ENCODE measurements at regions not wholly inside any gene's neighbourhood (a gene's known extent, or its start where the extent isn't known, plus 50 kb on each side); places are given as distances from the start of the nearest gene placed in this dataset.
A peak's percentile ranks its signal among the peaks of the same experiment; 100 is the strongest.

DNA sequence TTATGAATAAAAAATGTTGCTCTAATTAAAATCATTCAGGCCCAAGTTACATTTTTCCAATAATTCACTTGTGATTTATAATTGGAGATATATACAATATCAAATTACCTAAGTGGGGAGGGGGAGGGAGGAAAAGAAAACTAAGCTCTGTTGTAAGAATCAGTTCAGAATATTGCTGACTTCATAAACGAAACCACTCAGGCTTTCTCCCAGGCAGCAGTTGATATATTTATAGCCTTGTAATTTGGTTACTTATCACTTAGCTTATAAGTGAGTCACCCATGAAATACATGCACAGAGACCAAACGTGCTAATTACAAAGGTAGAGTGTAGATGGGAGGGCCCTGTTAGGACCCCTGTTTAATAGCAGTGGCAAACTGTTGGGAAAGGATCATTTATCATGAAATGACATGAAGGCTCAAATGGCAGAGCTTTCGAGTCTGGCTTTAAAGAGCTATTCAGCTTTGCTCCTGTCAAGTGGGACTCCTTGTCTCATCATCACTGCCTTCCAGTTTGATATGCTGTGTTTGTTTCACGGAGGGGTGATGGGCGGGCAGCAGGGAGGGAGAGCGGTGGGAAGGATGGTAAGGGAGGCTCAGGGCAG is 105.6 kb upstream of the PGRMC2 start (continued):
- TF ChIP-seq ZNF302 (tag by site-specific recombination; IDR thresholded peaks at IDR 0.05; ENCODE audit: low read depth): no peak
- TF ChIP-seq ZNF585B (tag by site-specific recombination; IDR thresholded peaks at IDR 0.05): no peak
- no peak for TF ChIP-seq RBAK (tag by site-specific recombination; IDR thresholded peaks at IDR 0.05)
- TF ChIP-seq ZNF16 (tag by site-specific recombination; IDR thresholded peaks at IDR 0.05; ENCODE audit: low read depth): no peak
- no peak for TF ChIP-seq ZNF362 (tag by site-specific recombination; IDR thresholded peaks at IDR 0.05)
- TF ChIP-seq ZNF548 (tag by site-specific recombination; IDR thresholded peaks at IDR 0.05): no peak
- TF ChIP-seq BCL11A (tag by site-specific recombination; IDR thresholded peaks at IDR 0.05; ENCODE audit: low read depth): peak; percentile 85; the same call in 1 of the 2 replicates
- TF ChIP-seq ZNF530 (tag by site-specific recombination; IDR thresholded peaks at IDR 0.05; ENCODE audit: low read depth): no peak
- no peak for TF ChIP-seq ZNF223 (tag by site-specific recombination; IDR thresholded peaks at IDR 0.05)
- TF ChIP-seq ZNF426 (tag by site-specific recombination; IDR thresholded peaks at IDR 0.05): no peak
- TF ChIP-seq ZNF391 (tag by site-specific recombination; IDR thresholded peaks at IDR 0.05; ENCODE audit: borderline replicate concordance, low read depth): 0 out of 2 replicates have a peak, but pooled peaks have one; percentile 30
- peak; percentile 91 for TF ChIP-seq ZNF366 (tag by site-specific recombination; conservative IDR thresholded peaks at IDR 0.05)
- TF ChIP-seq, protein P1, sequence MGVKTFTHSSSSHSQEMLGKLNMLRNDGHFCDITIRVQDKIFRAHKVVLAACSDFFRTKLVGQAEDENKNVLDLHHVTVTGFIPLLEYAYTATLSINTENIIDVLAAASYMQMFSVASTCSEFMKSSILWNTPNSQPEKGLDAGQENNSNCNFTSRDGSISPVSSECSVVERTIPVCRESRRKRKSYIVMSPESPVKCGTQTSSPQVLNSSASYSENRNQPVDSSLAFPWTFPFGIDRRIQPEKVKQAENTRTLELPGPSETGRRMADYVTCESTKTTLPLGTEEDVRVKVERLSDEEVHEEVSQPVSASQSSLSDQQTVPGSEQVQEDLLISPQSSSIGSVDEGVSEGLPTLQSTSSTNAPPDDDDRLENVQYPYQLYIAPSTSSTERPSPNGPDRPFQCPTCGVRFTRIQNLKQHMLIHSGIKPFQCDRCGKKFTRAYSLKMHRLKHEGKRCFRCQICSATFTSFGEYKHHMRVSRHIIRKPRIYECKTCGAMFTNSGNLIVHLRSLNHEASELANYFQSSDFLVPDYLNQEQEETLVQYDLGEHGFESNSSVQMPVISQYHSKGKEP (tag by site-specific recombination; IDR thresholded peaks at IDR 0.05): peak; percentile 93
- TF ChIP-seq IKZF3 (tag by site-specific recombination; IDR thresholded peaks at IDR 0.05): peak; percentile 94
- no peak for TF ChIP-seq ZNF248 (tag by site-specific recombination; IDR thresholded peaks at IDR 0.05)
- TF ChIP-seq ZBTB10 (tag by site-specific recombination; IDR thresholded peaks at IDR 0.05): no peak
- TF ChIP-seq, protein P2, sequence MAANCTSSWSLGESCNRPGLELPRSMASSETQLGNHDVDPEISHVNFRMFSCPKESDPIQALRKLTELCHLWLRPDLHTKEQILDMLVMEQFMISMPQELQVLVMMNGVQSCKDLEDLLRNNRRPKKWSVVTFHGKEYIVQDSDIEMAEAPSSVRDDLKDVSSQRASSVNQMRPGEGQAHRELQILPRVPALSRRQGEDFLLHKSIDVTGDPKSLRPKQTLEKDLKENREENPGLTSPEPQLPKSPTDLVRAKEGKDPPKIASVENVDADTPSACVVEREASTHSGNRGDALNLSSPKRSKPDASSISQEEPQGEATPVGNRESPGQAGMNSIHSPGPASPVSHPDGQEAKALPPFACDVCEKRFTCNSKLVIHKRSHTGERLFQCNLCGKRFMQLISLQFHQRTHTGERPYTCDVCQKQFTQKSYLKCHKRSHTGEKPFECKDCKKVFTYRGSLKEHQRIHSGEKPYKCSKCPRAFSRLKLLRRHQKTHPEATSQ (tag by site-specific recombination; IDR thresholded peaks at IDR 0.05): no peak
- TF ChIP-seq ZFP69B (tag by site-specific recombination; IDR thresholded peaks at IDR 0.05): peak; percentile 77
- no peak for TF ChIP-seq HOXC10 (CRISPR knock-in tag; IDR thresholded peaks at IDR 0.05)
- no peak for TF ChIP-seq ZBTB7A (tag by site-specific recombination; IDR thresholded peaks at IDR 0.05; ENCODE audit: low read depth)
- peak; percentile 85 for TF ChIP-seq KLF10 (tag by site-specific recombination; IDR thresholded peaks at IDR 0.05)
- TF ChIP-seq HOXA7 (CRISPR knock-in tag; IDR thresholded peaks at IDR 0.05; ENCODE audit: borderline replicate concordance): no peak
- TF ChIP-seq ZNF138 (tag by site-specific recombination; IDR thresholded peaks at IDR 0.05; ENCODE audit: borderline replicate concordance): no peak
- TF ChIP-seq ZNF211 (tag by site-specific recombination; IDR thresholded peaks at IDR 0.05; ENCODE audit: low read depth): no peak
- TF ChIP-seq ZNF792 (tag by site-specific recombination; IDR thresholded peaks at IDR 0.05): no peak
- peak; percentile 35; the same call in 1 of the 2 replicates for TF ChIP-seq ZBTB6 (tag by site-specific recombination; IDR thresholded peaks at IDR 0.05)
- no peak for TF ChIP-seq ZBTB48 (tag by site-specific recombination; IDR thresholded peaks at IDR 0.05)
- TF ChIP-seq ZNF626 (tag by site-specific recombination; IDR thresholded peaks at IDR 0.05): 0 out of 2 replicates have a peak, but pooled peaks have one; percentile 73
- no peak for TF ChIP-seq ZNF785 (tag by site-specific recombination; IDR thresholded peaks at IDR 0.05)
- TF ChIP-seq, protein P3, sequence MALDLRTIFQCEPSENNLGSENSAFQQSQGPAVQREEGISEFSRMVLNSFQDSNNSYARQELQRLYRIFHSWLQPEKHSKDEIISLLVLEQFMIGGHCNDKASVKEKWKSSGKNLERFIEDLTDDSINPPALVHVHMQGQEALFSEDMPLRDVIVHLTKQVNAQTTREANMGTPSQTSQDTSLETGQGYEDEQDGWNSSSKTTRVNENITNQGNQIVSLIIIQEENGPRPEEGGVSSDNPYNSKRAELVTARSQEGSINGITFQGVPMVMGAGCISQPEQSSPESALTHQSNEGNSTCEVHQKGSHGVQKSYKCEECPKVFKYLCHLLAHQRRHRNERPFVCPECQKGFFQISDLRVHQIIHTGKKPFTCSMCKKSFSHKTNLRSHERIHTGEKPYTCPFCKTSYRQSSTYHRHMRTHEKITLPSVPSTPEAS (tag by site-specific recombination; IDR thresholded peaks at IDR 0.05): peak; percentile 50; the same call in 1 of the 2 replicates
- peak; percentile 89; the same call in 1 of the 2 replicates for TF ChIP-seq GLI2 (tag by site-specific recombination; IDR thresholded peaks at IDR 0.05; ENCODE audit: borderline replicate concordance, low read depth)
- TF ChIP-seq ZNF544 (tag by site-specific recombination; IDR thresholded peaks at IDR 0.05): no peak
- peak; percentile 87 for TF ChIP-seq ZNF558 (tag by site-specific recombination; IDR thresholded peaks at IDR 0.05)

Data from HEK293 (cell line).